Testis (tissue), 2 donors: ENCODE measurements at regions not wholly inside any gene's neighbourhood (a gene's known extent, or its start where the extent isn't known, plus 50 kb on each side); places are given as distances from the start of the nearest gene placed in this dataset.

Experiments
- CTCF ChIP-seq, 3 experiments: fragments of 450-650 bp in 2 of 3; fragments of 200-600 bp in 1 of 3; sonication (generic) in 1 of 3; IDR thresholded peaks; one replicate each; pipeline ENCODE4 v1.5.1; 2016 to 2019; ENCODE audit warnings: antibody characterized with exemption in 3 of 3, mild to moderate bottlenecking in 2 of 3, moderate library complexity in 1 of 3
- POLR2A ChIP-seq: fragments of 450-650 bp; IDR thresholded peaks from one replicate; pipeline ENCODE4 v1.6.1; 2017; ENCODE audit warnings: antibody characterized with exemption, mild to moderate bottlenecking, moderate library complexity

GRCh38 chr5:118290204-118290603 lies 698.1 kb downstream of the DTWD2 start:
- TF ChIP-seq CTCF (IDR thresholded peaks at IDR 0.05) (no peak), POLR2A (no peak)
